ENCODE measurements at regions not wholly inside any gene's neighbourhood (a gene's known extent, or its start where the extent isn't known, plus 50 kb on each side); places are given as distances from the start of the nearest gene placed in this dataset.

DNA sequence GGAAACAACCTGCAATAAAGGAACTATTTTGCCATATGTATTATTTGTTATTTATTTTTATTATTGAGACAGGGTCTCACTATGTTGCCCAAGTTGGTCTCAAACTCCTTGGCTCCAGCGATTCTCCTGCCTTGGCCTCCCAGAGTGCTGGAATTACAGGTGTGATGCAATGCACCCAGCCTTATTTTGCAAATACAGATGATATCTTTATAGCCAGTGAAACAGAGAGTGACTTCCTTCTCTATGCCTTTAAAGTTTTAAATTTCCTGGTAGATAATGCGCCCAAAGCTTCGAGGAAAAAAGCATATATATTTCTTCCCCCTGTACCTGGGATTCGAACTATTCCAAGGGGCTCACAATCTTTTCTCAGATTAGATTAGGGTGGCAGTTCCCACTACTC lies 601.1 kb upstream of the HTR2C start:
- DNase-seq, result no peak
- WGBS, 3 donors, result 64 to 79% (median 69%) methylated on average over 4 of the region's 4 CpGs
- H3K4me1 ChIP-seq (ENCODE audit: control insufficient read depth in 3 of 3, insufficient read depth in 2 of 3, low read depth in 1 of 3, low read length in 2 of 3), result no peaks in the 10 kb centered on the region
- H3K27me3 ChIP-seq (ENCODE audit: control insufficient read depth in 3 of 3, insufficient read depth in 3 of 3, low read length in 3 of 3), result no peaks in the 10 kb centered on the region
- no peaks in the 10 kb centered on the region for H3K9me3 ChIP-seq (ENCODE audit: control insufficient read depth in 2 of 2, insufficient read depth in 1 of 2, low read depth in 1 of 2, low read length in 1 of 2)
- H3K27ac ChIP-seq (ENCODE audit: low read depth in 1 of 3, low read length in 2 of 3), result no peak overlapping the region
- H3K4me3 ChIP-seq (ENCODE audit: low read depth in 1 of 3, low read length in 3 of 3), result no peak overlapping the region
- H3K36me3 ChIP-seq (ENCODE audit: control insufficient read depth in 3 of 3, insufficient read depth in 2 of 3, low read depth in 1 of 3, low read length in 3 of 3), result no peaks in the 10 kb centered on the region
- no peak for FAIRE-seq

GRCh38 chrX:113980953-113981352 lies 602.9 kb upstream of the HTR2C start:
- H3K4me3 ChIP-seq (ENCODE audit: low read depth in 1 of 3, low read length in 3 of 3), result no peak overlapping the region

DNA sequence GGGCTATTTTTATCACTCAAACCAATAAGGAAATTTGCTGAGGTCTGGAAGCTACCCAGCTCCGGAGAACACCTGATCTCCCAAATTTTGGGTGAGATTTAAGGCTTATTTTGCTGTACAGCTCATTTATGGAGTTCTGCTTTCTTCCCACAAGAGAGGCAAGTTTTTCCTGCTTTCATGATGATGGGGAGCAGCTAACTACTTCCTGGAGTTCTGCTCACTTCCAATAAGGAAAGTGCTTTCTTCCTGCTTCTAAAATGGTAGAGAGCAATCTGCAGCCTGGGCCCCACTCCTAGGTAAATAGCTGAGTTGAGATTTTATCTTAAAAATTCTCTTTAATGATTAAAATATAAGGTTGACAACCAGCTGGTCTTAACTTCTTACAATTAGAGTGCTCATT lies 606.0 kb upstream of the HTR2C start:
- FAIRE-seq (no peak), DNase-seq (no peak)
- Histone ChIP-seq H3K36me3 (ENCODE audit: control insufficient read depth in 3 of 3, insufficient read depth in 2 of 3, low read depth in 1 of 3, low read length in 3 of 3) (no peaks in the 10 kb centered on the region), H3K4me1 (ENCODE audit: control insufficient read depth in 3 of 3, insufficient read depth in 2 of 3, low read depth in 1 of 3, low read length in 2 of 3) (no peaks in the 10 kb centered on the region), H3K9me3 (ENCODE audit: control insufficient read depth in 2 of 2, insufficient read depth in 1 of 2, low read depth in 1 of 2, low read length in 1 of 2) (no peaks in the 10 kb centered on the region), H3K27ac (ENCODE audit: low read depth in 1 of 3, low read length in 2 of 3) (no peak overlapping the region), H3K4me3 (ENCODE audit: low read depth in 1 of 3, low read length in 3 of 3) (no peak overlapping the region), H3K27me3 (ENCODE audit: control insufficient read depth in 3 of 3, insufficient read depth in 3 of 3, low read length in 3 of 3) (no peaks in the 10 kb centered on the region)
- WGBS, 3 donors, result 81 to 82% (median 82%) methylated on average over 1 of the region's 1 CpG

More at GRCh38 chrX:113980953-113981352, 602.9 kb upstream of the HTR2C start:
- Histone ChIP-seq H3K9me3 (ENCODE audit: control insufficient read depth in 2 of 2, insufficient read depth in 1 of 2, low read depth in 1 of 2, low read length in 1 of 2) (no peaks in the 10 kb centered on the region), H3K27me3 (ENCODE audit: control insufficient read depth in 3 of 3, insufficient read depth in 3 of 3, low read length in 3 of 3) (no peaks in the 10 kb centered on the region), H3K4me1 (ENCODE audit: control insufficient read depth in 3 of 3, insufficient read depth in 2 of 3, low read depth in 1 of 3, low read length in 2 of 3) (no peaks in the 10 kb centered on the region), H3K27ac (ENCODE audit: low read depth in 1 of 3, low read length in 2 of 3) (no peak overlapping the region), H3K36me3 (ENCODE audit: control insufficient read depth in 3 of 3, insufficient read depth in 2 of 3, low read depth in 1 of 3, low read length in 3 of 3) (no peaks in the 10 kb centered on the region)
- no peak for FAIRE-seq
- DNase-seq, result no peak
- WGBS, 3 donors, result 60 to 78% (median 61%) methylated on average over 2 of the region's 2 CpGs

DNA sequence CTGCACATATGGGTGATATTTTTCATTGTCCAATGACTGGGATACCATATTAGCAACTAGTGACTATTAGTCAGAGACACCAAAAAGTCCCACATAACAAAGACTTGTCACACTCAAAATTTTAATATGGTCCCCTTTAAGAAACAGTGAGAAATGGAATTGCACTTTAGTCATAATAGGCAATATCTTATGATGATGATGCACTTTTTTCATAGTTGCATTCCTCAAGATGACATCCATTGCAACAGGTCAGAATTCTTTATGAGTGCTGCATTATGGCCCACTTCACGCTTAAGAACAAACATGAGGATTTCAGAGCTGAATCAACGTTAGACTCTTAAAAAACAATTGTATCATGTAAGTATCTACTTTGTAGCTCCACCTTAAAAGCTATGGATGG lies 608.4 kb upstream of the HTR2C start:
- no peak overlapping the region for H3K4me3 ChIP-seq (ENCODE audit: low read depth in 1 of 3, low read length in 3 of 3)
- H3K36me3 ChIP-seq (ENCODE audit: control insufficient read depth in 3 of 3, insufficient read depth in 2 of 3, low read depth in 1 of 3, low read length in 3 of 3), result no peaks in the 10 kb centered on the region
- FAIRE-seq (no peak), DNase-seq (no peak)
- H3K27me3 ChIP-seq (ENCODE audit: control insufficient read depth in 3 of 3, insufficient read depth in 3 of 3, low read length in 3 of 3), result no peaks in the 10 kb centered on the region
- 65 to 86% (median 81%) methylated on average over 2 of the region's 2 CpGs for WGBS, 3 donors
- H3K9me3 ChIP-seq (ENCODE audit: control insufficient read depth in 2 of 2, insufficient read depth in 1 of 2, low read depth in 1 of 2, low read length in 1 of 2), result no peaks in the 10 kb centered on the region
- no peaks in the 10 kb centered on the region for H3K4me1 ChIP-seq (ENCODE audit: control insufficient read depth in 3 of 3, insufficient read depth in 2 of 3, low read depth in 1 of 3, low read length in 2 of 3)
- H3K27ac ChIP-seq (ENCODE audit: low read depth in 1 of 3, low read length in 2 of 3), result no peak overlapping the region

- no peaks in the 10 kb centered on the region for H3K27me3 ChIP-seq (ENCODE audit: control insufficient read depth in 3 of 3, insufficient read depth in 3 of 3, low read length in 3 of 3)
- no peaks in the 10 kb centered on the region for H3K4me1 ChIP-seq (ENCODE audit: control insufficient read depth in 3 of 3, insufficient read depth in 2 of 3, low read depth in 1 of 3, low read length in 2 of 3)
- H3K36me3 ChIP-seq (ENCODE audit: control insufficient read depth in 3 of 3, insufficient read depth in 2 of 3, low read depth in 1 of 3, low read length in 3 of 3), result no peaks in the 10 kb centered on the region
- no peak for DNase-seq
- FAIRE-seq, result no peak
- no peak overlapping the region for H3K27ac ChIP-seq (ENCODE audit: low read depth in 1 of 3, low read length in 2 of 3)
- H3K9me3 ChIP-seq (ENCODE audit: control insufficient read depth in 2 of 2, insufficient read depth in 1 of 2, low read depth in 1 of 2, low read length in 1 of 2), result no peaks in the 10 kb centered on the region
- no peak overlapping the region for H3K4me3 ChIP-seq (ENCODE audit: low read depth in 1 of 3, low read length in 3 of 3)
Measured at GRCh38 chrX:113974881-113975280, 609.0 kb upstream of the HTR2C start.

DNA sequence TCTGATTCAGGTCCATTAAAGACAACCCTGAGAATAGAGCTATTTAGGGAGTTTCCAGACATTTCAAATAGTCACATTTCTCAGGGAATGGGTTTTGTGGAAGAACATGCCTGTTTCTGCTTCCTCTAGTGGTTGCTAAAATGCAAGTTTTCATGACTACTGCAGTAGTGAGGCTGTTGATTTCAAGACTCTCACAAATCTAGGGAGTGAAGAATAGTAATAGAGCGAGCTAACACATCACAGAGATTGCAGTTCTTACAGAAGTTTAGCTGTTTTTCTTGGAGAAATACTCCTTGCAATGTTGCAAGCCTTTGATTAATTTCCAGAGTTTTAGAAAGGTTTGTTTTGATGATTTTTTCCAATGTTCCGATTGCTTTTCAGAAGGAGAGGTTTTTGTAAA lies 610.2 kb upstream of the HTR2C start:
- Histone ChIP-seq H3K4me1 (ENCODE audit: control insufficient read depth in 3 of 3, insufficient read depth in 2 of 3, low read depth in 1 of 3, low read length in 2 of 3) (no peaks in the 10 kb centered on the region), H3K9me3 (ENCODE audit: control insufficient read depth in 2 of 2, insufficient read depth in 1 of 2, low read depth in 1 of 2, low read length in 1 of 2) (no peaks in the 10 kb centered on the region), H3K27ac (ENCODE audit: low read depth in 1 of 3, low read length in 2 of 3) (no peak overlapping the region), H3K4me3 (ENCODE audit: low read depth in 1 of 3, low read length in 3 of 3) (no peak overlapping the region), H3K36me3 (ENCODE audit: control insufficient read depth in 3 of 3, insufficient read depth in 2 of 3, low read depth in 1 of 3, low read length in 3 of 3) (no peaks in the 10 kb centered on the region), H3K27me3 (ENCODE audit: control insufficient read depth in 3 of 3, insufficient read depth in 3 of 3, low read length in 3 of 3) (no peaks in the 10 kb centered on the region)
- DNase-seq (no peak), FAIRE-seq (no peak)
- 68 to 83% (median 77%) methylated on average over 2 of the region's 2 CpGs for WGBS, 3 donors

DNA sequence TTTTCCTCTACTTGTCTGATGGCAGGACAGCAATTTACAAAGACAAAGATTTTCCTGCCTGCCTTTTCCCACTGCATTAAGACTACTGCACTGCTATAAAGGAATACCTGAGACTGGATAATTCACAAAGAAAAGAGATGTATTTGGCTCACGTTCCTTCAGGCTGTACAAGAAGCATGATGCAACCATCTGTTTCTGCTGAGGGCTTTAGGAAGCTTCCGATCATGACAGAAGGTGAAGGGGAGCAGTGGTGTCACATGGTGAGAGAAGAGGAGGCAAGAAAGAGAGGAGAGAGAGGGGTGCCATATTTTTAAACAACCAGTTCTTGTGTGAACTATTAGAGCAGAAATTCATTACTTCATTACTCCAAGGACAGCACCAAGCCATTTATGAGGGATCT lies 617.1 kb upstream of the HTR2C start:
- DNase-seq (no peak), FAIRE-seq (no peak)

GRCh38 chrX:113962343-113962742 lies 621.5 kb upstream of the HTR2C start:
- WGBS, 3 donors, result 32 to 62% (median 49%) methylated on average over 1 of the region's 1 CpG
- no peak for DNase-seq
- H3K4me3 ChIP-seq (ENCODE audit: low read depth in 1 of 3, low read length in 3 of 3), result no peak overlapping the region
- no peaks in the 10 kb centered on the region for H3K4me1 ChIP-seq (ENCODE audit: control insufficient read depth in 3 of 3, insufficient read depth in 2 of 3, low read depth in 1 of 3, low read length in 2 of 3)
- H3K27ac ChIP-seq (ENCODE audit: low read depth in 1 of 3, low read length in 2 of 3), result no peak overlapping the region
- no peak for FAIRE-seq
- H3K9me3 ChIP-seq (ENCODE audit: control insufficient read depth in 2 of 2, insufficient read depth in 1 of 2, low read depth in 1 of 2, low read length in 1 of 2), result no peaks in the 10 kb centered on the region
- no peaks in the 10 kb centered on the region for H3K36me3 ChIP-seq (ENCODE audit: control insufficient read depth in 3 of 3, insufficient read depth in 2 of 3, low read depth in 1 of 3, low read length in 3 of 3)
- no peaks in the 10 kb centered on the region for H3K27me3 ChIP-seq (ENCODE audit: control insufficient read depth in 3 of 3, insufficient read depth in 3 of 3, low read length in 3 of 3)

More for the DNA sequence above, 617.1 kb upstream of the HTR2C start:
- 61 to 73% (median 71%) methylated on average over 2 of the region's 2 CpGs for WGBS, 3 donors
- H3K4me1 ChIP-seq (ENCODE audit: control insufficient read depth in 3 of 3, insufficient read depth in 2 of 3, low read depth in 1 of 3, low read length in 2 of 3), result no peaks in the 10 kb centered on the region
- H3K9me3 ChIP-seq (ENCODE audit: control insufficient read depth in 2 of 2, insufficient read depth in 1 of 2, low read depth in 1 of 2, low read length in 1 of 2), result no peaks in the 10 kb centered on the region
- H3K36me3 ChIP-seq (ENCODE audit: control insufficient read depth in 3 of 3, insufficient read depth in 2 of 3, low read depth in 1 of 3, low read length in 3 of 3), result no peaks in the 10 kb centered on the region
- H3K27me3 ChIP-seq (ENCODE audit: control insufficient read depth in 3 of 3, insufficient read depth in 3 of 3, low read length in 3 of 3), result no peaks in the 10 kb centered on the region
- H3K27ac ChIP-seq (ENCODE audit: low read depth in 1 of 3, low read length in 2 of 3), result no peak overlapping the region
- no peak overlapping the region for H3K4me3 ChIP-seq (ENCODE audit: low read depth in 1 of 3, low read length in 3 of 3)

- no peaks in the 10 kb centered on the region for H3K36me3 ChIP-seq (ENCODE audit: control insufficient read depth in 3 of 3, insufficient read depth in 2 of 3, low read depth in 1 of 3, low read length in 3 of 3)
- no peak for FAIRE-seq
- 29 to 46% (median 37%) methylated on average over 4 of the region's 4 CpGs for WGBS, 3 donors
Measured at GRCh38 chrX:113959912-113960626, 623.8 kb upstream of the HTR2C start.

More at GRCh38 chrX:113959912-113960626, 623.8 kb upstream of the HTR2C start:
- no peak overlapping the region for H3K4me3 ChIP-seq (ENCODE audit: low read depth in 1 of 3, low read length in 3 of 3)
- H3K9me3 ChIP-seq (ENCODE audit: control insufficient read depth in 2 of 2, insufficient read depth in 1 of 2, low read depth in 1 of 2, low read length in 1 of 2), result no peaks in the 10 kb centered on the region
- no peaks in the 10 kb centered on the region for H3K27me3 ChIP-seq (ENCODE audit: control insufficient read depth in 3 of 3, insufficient read depth in 3 of 3, low read length in 3 of 3)
- no peak overlapping the region for H3K27ac ChIP-seq (ENCODE audit: low read depth in 1 of 3, low read length in 2 of 3)
- H3K4me1 ChIP-seq (ENCODE audit: control insufficient read depth in 3 of 3, insufficient read depth in 2 of 3, low read depth in 1 of 3, low read length in 2 of 3), result no peaks in the 10 kb centered on the region
- DNase-seq, result no peak
